Ishikawa (cell line): ENCODE measurements at regions not wholly inside any gene's neighbourhood (a gene's known extent, or its start where the extent isn't known, plus 50 kb on each side); places are given as distances from the start of the nearest gene placed in this dataset.

Experiments
- CREB1 ChIP-seq: IDR thresholded peaks from 2 replicates; pipeline ENCODE4 v1.6.1; 2012; ENCODE audit warnings: low read depth
- EP300 ChIP-seq: IDR thresholded peaks from 2 replicates; pipeline ENCODE4 v1.6.1; 2012; ENCODE audit warnings: borderline replicate concordance
- FOXM1 ChIP-seq: IDR thresholded peaks from 2 replicates; pipeline ENCODE4 v1.6.1; 2012; ENCODE audit warnings: low read depth, borderline replicate concordance
- MAX ChIP-seq: IDR thresholded peaks from 2 replicates; pipeline ENCODE4 v1.6.1; 2012
- REST ChIP-seq: IDR thresholded peaks from 2 replicates; pipeline ENCODE4 v1.6.1; 2012; ENCODE audit warnings: low read depth, mild to moderate bottlenecking
- TAF1 ChIP-seq: IDR thresholded peaks from 2 replicates; pipeline ENCODE4 v1.6.1; 2012; ENCODE audit warnings: low read depth, mild to moderate bottlenecking
- TCF12 ChIP-seq: IDR thresholded peaks from 2 replicates; pipeline ENCODE4 v1.6.1; 2012; ENCODE audit warnings: low read depth
- TEAD4 ChIP-seq: IDR thresholded peaks from 2 replicates; pipeline ENCODE4 v1.6.1; 2012
- USF1 ChIP-seq: IDR thresholded peaks from 2 replicates; pipeline ENCODE4 v1.6.1; 2012
- ZBTB7A ChIP-seq: IDR thresholded peaks from 2 replicates; pipeline ENCODE4 v1.6.1; 2012; ENCODE audit warnings: low read depth

GRCh38 chr15:39108021-39108420, 472.9 kb upstream of the THBS1 start:
- TF ChIP-seq USF1 (no peak), CREB1 (no peak), TCF12 (no peak), FOXM1 (no peak), MAX (no peak), REST (no peak), TEAD4 (no peak), EP300 (no peak), ZBTB7A (no peak), TAF1 (no peak)
